NCI-H2196 (cell line): ENCODE measurements at regions not wholly inside any gene's neighbourhood (a gene's known extent, or its start where the extent isn't known, plus 50 kb on each side); places are given as distances from the start of the nearest gene placed in this dataset.

Experiments used
- DNase-seq: peaks from one replicate; lab custom pipeline; 2025; ENCODE audit not compliant: unreplicated experiment; lab: John Stamatoyannopoulos, UW

DNA sequence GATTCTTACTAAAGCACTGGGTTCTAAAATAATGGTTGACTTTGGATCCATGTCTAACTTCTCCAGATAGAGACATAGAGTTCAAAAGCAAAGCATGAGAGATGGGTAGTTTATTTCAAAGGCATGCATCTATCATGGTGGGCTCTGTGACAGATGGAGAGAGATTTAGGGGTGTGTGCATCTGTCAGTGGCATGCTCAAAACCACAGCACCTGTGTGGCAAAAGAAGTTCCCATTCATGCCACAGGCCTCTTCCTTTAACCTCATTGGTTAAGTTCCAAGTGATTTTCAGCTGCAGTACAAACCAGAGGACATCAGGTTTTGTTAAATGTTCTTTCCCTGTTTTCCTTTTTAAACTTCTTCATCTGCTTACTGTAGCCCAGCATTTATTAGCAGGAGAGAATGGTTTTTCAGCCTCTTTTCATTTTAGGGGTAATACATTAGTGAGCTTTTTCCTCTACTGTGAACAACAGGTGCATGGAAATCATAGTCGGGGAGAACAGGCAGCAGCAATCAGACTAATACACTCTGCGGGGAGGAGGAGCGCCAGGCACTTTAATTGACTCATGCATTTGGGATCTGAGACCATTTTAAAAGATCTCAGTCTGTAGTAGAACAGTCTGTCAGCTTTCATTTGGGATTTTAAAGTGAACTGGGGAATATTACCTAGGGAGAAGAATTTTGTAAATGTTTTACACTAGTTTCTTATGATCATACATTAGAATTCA, 52.4 kb upstream of the UPP2 start:
- DNase-seq, result no peak

DNA sequence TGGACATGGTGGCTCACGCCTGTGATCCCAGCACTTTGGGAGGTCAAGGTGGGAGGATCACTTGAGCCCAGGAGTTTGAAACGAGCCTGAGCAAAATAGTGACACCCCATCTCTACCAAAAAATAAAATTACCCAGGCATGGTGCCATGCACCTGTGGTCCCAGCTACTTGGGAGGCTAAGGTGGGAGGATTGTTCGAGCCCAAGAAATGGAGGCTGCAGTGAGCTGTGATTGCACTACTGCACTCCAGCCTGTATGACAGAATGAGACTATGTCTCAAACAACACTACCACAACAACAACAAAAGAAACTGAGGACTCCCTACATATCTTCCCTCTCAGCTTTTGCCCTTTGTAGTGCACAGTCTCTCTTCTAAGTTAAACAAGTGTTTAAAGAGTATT, 53.3 kb upstream of the UPP2 start:
- DNase-seq, result no peak

DNA sequence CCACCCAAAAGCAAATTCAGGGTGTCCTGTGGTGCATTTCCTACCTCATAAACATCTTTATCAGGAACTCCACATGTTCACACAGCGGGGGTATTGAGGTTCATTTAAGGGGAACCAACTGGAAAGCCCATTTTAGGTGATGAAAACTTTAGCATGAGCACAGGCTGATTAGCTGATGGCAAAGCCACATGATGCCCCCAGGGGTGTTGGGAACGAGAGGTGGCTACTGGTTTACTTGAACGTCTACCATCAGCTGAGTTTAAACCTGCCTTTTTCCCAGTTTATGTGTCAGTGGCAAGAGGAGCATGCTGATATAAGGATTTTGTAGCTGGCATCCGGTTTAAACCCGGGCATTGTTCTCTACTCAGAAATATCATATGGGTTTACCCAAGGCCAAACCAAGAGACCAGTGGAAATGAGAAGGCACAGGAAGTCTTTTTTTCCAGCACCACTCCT, 54.5 kb upstream of the UPP2 start:
- no peak for DNase-seq

DNA sequence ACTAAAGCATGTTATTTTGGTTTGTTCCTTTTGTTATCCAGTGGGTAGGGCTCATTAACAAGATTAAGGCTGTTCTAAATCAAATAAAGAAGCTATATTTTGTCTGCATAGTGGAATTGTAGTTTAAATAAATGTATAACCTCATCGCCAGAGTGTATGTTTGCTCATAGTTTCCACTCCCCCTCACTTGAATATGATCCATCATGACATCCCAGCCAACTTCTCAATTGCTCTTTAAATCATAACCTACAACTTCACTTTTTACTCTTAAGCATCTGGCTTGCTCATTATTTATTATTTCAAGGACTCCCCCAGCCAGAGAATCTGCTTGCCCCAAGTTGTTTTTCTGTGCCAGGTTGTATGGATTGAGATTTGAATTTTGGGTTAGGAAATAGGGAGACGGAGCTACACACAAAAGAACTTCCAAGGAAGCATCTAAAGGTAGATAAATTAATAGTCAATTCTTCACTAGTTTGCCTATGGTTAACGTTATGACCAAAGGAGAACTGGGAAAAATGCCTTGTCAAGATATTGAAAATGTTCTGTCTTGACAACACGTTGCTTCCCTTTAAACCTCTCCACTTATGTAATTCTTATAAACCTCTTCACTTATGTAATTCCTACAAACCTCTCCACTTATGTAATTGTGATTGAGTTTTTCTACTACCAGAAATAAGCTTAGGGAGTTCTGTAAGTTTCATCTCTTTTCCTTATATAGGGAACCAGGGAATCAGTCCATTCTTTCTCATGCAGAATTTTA, 55.4 kb upstream of the UPP2 start:
- no peak for DNase-seq

DNA sequence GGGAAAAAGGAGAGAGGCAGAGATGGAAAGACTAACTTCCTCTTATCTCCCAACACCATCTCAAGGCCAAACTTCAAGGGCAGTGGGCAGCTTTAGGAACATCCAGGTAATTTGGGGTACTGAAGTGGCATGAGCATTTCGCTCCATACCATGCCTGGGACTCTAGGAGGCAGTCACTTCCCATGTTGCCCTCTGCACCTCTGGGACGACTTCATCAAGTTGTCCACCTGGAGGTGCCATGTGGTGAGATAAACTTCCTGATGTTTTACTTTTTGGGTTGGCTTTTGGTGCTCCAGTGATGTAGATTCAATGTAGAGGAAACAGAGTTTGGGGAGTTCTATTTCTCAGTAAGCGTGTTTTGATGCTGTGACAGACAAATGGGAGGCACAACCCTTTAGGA, 56.3 kb upstream of the UPP2 start:
- no peak for DNase-seq

DNA sequence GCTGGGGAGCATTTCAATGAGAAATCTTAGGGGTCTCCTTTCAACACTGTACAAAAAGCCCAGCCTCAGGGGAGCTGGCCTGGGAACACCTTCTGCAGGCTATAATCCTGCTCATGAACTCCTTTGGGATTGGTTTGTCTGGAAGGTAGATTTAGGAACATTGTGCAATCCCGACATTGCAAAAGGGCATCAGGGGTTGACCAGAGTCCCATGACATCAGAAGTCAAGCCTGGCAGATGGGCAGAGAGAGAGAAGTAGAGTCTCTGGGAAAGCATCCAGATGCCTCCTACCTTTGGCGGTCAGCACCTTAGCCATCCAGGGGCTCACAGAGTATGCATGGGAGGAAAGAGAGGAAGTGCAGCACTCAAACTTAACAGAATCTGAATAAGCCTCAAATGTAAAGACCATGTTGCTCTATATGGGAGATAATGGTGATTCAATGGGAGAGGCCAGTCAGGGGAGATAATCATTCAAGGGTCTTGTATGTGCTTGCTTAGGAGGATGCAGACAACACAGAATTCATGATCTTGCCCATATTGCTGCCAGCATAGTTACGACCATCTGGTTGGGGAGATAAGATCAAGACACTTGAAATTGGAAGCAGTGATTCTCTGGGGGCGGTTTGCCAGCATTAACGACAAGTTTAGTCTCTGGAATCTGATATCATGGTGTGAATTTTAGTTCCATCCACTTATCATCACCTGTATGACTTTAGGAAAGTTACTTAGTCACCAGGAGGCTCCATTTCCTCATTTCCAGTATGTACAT, 58.3 kb upstream of the UPP2 start:
- DNase-seq, result no peak

DNA sequence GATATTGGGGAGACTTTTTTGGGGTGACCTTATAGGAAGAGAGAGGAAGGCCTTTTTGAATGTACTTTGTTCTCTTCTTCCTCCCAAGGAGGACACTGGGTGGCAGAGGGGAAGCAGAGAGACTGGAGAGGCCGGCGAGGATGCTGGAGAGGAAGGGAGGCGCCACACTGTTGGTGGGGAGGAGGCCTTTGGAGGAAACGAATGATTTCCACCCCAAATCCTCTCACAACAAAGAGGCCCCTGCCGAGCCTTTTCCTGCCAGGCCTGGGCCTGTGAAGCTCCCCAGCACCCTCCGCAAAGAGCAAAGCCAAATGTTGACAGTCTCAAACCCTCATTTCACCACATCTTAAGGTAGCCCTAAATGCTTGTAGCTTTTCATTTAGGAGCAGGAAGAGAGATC, 59.0 kb upstream of the UPP2 start:
- no peak for DNase-seq

DNA sequence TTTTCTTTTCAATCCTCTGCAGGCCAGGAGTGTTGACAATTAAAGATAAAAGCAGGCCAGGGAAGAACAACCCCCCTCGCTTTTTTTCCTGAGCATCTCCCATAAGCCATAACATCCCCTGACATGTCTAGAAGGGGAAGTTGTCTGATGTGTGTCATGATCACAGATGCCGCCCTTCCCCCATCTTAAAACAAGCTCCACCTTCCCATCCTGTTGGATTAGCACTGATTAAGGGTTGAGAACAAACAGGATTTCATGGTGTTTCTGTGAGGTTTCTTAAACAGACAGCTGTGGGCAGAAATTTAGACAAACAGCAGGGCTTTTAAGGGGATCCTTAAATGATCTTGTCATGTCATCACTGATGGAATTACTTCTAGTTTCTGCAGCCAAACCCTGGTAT, 59.4 kb upstream of the UPP2 start:
- DNase-seq, result no peak

DNA sequence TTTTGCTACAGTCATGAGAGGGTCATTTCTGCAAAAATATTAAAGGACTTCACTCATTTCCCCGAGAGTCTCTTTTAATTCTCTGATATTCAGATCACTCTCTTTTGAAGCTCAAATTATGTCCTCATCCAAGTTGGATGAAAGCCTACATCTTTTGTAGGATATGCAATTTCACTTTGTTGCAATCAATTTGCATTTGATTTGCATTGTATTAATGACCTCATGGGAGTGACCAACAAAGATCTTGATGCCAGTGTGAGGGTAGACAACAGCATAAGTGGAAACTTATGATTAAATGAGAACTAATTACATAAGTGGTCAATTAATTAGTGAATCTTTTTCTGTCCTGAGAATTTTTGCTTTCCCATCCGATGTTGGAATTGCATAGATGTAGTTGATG, 60.3 kb upstream of the UPP2 start:
- no peak for DNase-seq

DNA sequence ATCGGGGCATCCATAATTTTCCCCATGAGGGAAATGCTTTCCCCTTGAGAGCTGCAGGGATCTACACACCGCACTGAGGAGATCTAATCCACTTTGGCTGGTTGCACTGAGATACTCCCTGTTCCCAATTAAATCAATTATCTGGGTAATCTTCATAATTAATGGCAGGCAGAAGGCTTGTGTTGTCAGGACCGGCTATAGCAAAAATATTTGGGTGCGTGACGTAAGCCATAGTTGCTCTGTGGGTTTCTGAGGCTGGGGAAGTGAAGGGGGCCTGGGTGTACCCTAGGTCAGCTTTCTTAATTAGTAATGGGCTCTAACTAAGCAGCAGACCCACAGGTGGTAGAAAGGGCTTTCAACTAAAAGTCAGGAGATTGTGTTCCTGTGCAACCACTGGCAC, 62.8 kb upstream of the UPP2 start:
- DNase-seq, result no peak

DNA sequence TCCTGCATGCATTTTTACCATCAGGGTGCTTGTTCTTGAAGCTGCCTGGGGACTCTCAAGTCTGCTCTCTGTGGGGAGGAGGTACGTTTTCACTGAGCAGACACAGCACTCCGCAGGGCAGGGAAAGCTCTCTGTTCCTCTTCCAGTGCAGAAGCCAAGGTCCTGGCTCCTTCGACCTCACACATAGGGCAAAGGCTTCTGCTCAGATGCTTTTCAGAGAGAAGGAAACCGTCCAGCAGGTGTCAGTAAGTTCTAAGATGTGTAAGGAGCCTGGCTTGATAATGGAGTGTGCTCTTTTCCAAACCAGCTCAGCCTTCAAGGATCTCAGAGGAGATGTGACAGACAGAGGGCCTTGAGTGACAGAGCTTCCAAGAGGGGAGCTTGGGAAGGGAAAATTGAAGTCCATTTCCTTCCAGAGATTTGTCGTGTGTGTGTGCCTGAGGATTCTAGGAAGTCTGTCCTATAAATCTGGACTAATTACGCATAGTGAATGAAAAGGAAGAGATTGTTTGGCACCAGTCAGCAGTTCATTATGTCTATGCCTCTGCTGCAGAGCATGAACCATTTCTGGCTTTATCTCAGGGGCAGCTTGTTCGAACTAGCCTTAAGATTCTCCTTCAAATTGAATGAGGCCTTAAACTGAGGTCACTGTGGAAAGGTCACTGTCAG, 67.3 kb upstream of the UPP2 start:
- DNase-seq, result peak; percentile 55

DNA sequence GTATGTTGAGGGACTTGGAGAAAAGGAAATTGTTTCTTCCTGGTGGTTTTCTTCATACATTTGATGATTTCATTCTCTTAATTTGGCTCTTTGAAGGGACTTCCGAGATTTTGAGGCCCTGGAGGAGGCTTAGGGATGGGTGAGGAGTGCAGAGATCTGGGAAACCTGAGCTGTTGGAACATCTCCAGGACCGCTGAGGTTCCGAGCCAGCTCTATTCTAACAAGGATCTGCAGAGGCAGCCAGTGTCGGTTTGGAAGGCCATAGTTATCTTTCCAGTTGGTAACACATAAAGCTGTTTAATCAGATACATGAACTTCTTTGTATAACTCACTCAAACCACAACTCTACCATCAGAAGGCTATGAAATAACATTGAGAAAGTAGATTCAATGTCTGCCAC, 70.3 kb upstream of the UPP2 start:
- no peak for DNase-seq

DNA sequence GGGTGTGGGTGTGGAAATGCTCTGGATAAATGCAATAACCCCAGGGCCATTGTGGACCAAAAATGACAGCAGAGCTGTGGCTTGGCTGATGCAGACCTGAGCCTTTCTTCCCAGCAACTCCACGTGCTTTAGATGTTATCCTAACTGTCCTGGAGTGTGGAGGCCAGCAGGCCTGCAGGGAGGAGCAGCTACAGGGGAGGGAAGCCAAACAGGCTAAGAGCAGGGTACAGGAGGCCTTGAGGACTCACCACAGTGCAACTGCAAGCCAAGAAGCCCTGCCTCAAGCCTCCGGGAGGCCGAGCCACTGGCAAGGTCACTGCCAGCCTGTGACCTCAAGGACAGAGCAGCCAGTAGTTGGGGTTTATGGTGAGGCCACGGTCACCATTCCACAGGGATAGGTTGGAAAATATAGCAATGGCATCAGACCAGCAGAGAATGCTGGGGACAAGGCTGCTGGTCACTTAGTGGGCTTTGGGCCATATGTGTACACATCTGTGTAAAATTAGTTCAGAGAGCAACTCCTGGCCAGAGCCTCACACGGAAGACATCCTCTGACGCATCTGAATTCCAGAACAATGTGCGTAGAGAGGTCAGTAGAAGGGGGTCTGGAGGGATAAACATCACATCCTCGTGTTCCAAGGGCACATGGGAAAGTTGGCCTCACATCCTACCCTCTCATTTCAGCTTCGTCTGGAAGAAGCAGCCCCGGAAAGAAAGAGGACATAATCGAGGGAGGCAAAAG, 76.2 kb upstream of the UPP2 start:
- no peak for DNase-seq

DNA sequence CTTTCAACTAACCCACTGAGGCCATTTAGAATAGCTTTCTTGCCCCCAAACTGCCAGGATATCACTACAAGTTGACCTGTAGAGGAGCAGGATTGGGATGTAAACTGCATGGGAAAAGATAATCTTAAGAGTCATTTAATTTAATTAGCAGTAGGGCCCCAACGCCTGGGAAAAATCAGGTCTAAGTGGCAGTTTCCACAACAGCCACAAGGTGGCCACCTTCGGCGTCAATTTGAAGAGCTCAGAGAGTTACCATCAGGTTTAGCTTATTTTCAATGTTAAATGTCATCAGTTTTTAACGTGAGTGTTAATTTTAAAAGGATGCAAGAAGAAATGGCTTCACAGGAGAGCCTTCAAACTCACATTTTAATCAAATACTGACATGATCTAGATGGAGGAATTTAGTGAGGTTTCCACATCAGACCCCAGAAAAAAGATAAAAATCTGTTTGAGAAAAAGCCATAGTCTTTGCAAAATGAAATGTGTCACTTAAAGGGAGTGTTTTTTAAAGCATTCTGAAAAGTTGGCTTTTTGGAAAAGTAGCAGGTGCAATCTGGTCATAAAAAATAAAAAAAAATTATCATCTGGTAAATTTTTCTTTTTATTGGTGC, 77.3 kb upstream of the UPP2 start:
- peak; percentile 69 for DNase-seq

DNA sequence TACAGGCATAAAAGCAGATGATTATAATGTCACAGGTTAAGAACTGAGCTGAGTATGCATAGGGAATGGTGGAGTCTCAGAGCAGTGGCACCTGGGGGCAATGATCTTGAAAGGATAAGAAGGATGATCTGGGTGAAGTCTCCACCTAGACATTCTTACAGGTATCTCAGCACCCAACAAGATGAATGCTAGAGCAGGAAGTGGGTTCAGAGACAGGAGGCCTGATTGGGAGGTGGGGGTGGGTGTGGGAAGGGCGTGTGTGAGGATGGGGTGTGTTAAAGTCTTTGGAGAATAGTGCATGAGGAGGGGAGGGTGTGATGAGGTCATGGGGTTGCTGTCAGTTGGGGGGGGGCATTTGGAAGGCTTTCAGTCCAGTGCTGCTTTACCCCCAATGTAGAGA, 78.8 kb upstream of the UPP2 start:
- DNase-seq, result no peak

DNA sequence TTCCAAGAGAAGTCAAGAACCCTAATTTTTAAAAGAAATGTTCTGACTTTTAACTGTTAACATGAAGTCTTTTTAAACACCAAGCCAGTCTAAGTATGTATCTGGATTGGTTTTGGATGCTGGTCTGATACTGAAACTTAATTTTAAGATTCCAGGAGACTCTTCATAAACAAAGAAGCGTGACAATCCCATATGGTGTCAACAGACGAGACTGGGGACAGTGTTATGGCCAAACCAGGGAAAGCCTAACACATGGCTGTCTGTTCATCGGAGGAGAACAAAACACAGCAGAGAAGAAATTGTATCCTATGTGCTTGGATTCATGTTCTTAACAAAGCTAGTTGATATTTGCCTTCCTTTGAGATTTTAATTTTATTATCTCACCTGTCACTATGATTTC, 80.5 kb upstream of the UPP2 start:
- no peak for DNase-seq

DNA sequence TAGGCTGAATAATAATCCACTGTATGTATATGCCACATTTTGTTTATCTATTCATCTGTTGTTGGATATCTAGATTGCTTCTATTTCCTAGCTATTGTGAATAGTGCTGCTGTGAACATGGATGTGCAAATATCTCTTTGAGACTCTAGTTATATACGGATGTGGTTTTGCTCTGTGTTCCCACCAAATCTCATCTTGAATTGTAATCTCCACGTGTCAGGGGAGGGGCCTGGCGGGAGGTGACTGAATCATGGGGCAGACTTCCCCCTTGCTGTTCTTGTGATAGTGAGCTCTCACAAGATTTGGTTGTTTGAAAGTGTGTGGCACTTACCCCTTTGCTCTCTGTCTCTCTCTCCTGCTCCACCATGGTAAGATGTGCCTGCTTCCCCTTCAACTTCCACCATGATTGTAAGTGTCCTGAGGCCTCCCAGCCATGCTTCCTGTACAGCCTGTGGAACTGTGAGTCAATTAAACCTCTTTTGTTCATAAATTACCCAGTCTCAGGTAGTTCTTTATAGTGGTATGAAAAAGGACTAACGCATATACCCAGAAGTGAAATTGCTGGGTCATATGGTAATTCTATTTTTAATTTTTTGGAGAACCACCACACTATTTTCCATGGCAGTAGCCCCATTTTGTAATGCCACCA, 86.1 kb upstream of the UPP2 start:
- DNase-seq, result no peak

DNA sequence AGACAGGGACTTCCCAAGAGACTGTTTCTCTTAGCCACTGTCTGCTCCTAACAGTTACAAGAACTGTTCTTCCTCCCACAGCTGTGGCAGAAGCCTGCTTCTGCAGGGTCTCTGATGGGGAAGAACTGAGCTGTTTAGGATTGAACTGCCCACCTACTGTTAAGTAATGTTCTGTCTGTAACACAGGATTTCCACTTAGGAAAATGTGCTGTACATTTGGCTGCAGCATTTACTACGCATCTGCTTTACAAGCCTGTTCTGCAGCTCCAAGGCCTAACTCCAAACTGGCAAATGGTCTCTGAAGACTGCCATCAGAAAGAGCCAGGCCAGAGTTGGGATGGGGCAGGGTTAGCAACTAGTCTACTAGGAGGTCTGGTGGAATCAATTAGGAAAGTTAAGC, 87.8 kb upstream of the UPP2 start:
- DNase-seq, result no peak

DNA sequence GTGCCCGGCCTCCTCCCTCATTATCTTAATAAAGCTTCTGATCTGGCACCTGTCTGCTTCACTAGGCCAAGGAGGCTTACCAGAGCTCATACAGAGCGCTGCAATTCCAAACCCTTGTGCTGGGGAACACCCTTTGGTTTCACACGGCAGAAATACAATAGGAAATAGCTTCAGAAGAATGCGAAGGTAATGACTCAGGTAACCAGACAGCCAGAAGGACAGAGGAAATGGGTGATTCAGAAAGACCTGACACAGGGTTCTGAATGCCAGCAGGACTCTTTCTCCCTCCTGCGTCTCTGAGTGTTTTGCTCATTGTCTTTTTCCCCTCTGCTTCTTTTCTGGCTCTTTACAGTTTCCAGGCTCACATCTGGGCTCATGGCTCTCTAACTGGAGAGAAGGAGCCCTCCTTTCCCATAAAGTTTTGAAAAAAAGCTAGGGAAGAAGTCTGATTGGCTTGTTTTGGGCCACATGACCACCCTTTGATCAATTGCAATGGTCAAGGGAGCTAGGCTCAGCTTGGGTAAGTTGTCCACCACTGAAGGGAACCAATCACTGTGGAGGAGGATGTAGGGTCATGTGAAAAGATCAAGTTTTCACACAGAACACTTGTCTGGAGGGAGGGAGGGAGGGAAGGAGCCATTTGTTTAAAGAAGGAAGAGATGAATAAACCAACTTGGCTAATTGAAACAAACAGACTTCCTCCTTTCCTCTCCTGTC, 90.5 kb upstream of the UPP2 start:
- DNase-seq, result no peak
